ENCODE measurements at regions not wholly inside any gene's neighbourhood (a gene's known extent, or its start where the extent isn't known, plus 50 kb on each side); places are given as distances from the start of the nearest gene placed in this dataset.

- Histone ChIP-seq H3K27ac (no peak overlapping the region), H3K27me3 (no peaks in the 10 kb centered on the region), H3K4me1 (no peaks in the 10 kb centered on the region), H3K36me3 (no peaks in the 10 kb centered on the region), H3K9me3 (peaks cover 10% of the 10 kb centered on the region), H3K4me3 (no peak overlapping the region)
- DNase-seq (no peak), ATAC-seq (no peak)
- TF ChIP-seq CTCF (IDR thresholded peaks at IDR 0.05): no peak
- intact Hi-C loops (cut with DNase I): no loop called here
Measured at GRCh38 chr7:392822-393221, 102.9 kb downstream of the FOXL3 start.

GRCh38 chr7:395643-396042 is 105.7 kb downstream of the FOXL3 start:
- Histone ChIP-seq H3K4me3 (no peak overlapping the region), H3K27ac (no peak overlapping the region), H3K4me1 (no peaks in the 10 kb centered on the region), H3K36me3 (no peaks in the 10 kb centered on the region), H3K27me3 (no peaks in the 10 kb centered on the region), H3K9me3 (peaks cover 10% of the 10 kb centered on the region)
- no peak for ATAC-seq
- intact Hi-C loops (cut with DNase I): no loop called here
- DNase-seq: no peak
- no peak for TF ChIP-seq CTCF (IDR thresholded peaks at IDR 0.05)

- intact Hi-C loops (cut with DNase I): no loop called here
- Histone ChIP-seq H3K4me3 (no peak overlapping the region), H3K36me3 (no peaks in the 10 kb centered on the region), H3K27ac (no peak overlapping the region), H3K4me1 (no peaks in the 10 kb centered on the region), H3K27me3 (no peaks in the 10 kb centered on the region), H3K9me3 (peaks cover 10% of the 10 kb centered on the region)
- DNase-seq (no peak), ATAC-seq (no peak)
- no peak for TF ChIP-seq CTCF (IDR thresholded peaks at IDR 0.05)
Measured at GRCh38 chr7:398888-399287, 108.9 kb downstream of the FOXL3 start.

- Histone ChIP-seq H3K4me3 (no peak overlapping the region), H3K27ac (no peak overlapping the region), H3K4me1 (no peaks in the 10 kb centered on the region), H3K27me3 (peaks cover 7% of the 10 kb centered on the region), H3K36me3 (no peaks in the 10 kb centered on the region), H3K9me3 (peaks cover under 1% of the 10 kb centered on the region)
- no peak for ATAC-seq
- TF ChIP-seq CTCF (IDR thresholded peaks at IDR 0.05): no peak
- intact Hi-C loops (cut with DNase I): no loop called here
- DNase-seq: no peak
Measured at GRCh38 chr7:400901-401485, 111.0 kb downstream of the FOXL3 start.

- no peak for DNase-seq
Measured at GRCh38 chr7:401495-401894, 111.5 kb downstream of the FOXL3 start.

More at GRCh38 chr7:401495-401894, 111.5 kb downstream of the FOXL3 start:
- intact Hi-C loops (cut with DNase I): no loop called here
- Histone ChIP-seq H3K4me3 (no peak overlapping the region), H3K36me3 (no peaks in the 10 kb centered on the region), H3K27ac (no peak overlapping the region), H3K27me3 (peaks cover 7% of the 10 kb centered on the region), H3K9me3 (no peaks in the 10 kb centered on the region), H3K4me1 (no peaks in the 10 kb centered on the region)
- ATAC-seq: no peak
- no peak for TF ChIP-seq CTCF (IDR thresholded peaks at IDR 0.05)

Measured in upper lobe of right lung (tissue), 1 donor.